ENCODE measurements at regions not wholly inside any gene's neighbourhood (a gene's known extent, or its start where the extent isn't known, plus 50 kb on each side); places are given as distances from the start of the nearest gene placed in this dataset.

DNA sequence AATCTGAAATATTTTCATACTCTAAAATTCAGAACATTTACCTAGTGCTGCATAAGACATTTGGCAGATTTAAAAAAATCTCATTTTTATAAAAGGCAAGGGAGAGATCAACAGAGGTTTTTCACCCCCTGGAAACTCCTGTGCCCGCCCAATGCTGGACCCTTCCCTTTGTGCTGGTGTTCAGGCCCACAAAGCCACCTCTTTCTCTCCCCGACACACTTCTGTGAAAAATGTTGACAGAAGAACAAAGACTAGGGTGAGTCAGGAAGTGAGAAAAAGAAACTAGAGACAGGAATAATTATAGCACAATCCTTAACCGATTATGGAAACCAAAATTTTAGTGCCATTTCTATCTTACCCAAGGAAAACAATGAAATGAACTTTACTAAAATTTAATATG, 197.7 kb upstream of the STXBP6 start:
- no peak for TF ChIP-seq CTCF (IDR thresholded peaks at IDR 0.05)
- no peak for TF ChIP-seq POLR2A (IDR thresholded peaks at IDR 0.05)

Measured in tibial nerve (tissue), 3 donors.